Kasumi-1 (cell line): ENCODE measurements at regions not wholly inside any gene's neighbourhood (a gene's known extent, or its start where the extent isn't known, plus 50 kb on each side); places are given as distances from the start of the nearest gene placed in this dataset.
"Not testable (repeated sequence)": the region's sequence is repeated elsewhere in the genome, so short reads cannot be mapped to it uniquely, and the experiment has no call there.

Source experiments
- DNase-seq, 2 experiments: peaks; one replicate each; lab custom pipeline; 2025; lab: John Stamatoyannopoulos, UW

DNA sequence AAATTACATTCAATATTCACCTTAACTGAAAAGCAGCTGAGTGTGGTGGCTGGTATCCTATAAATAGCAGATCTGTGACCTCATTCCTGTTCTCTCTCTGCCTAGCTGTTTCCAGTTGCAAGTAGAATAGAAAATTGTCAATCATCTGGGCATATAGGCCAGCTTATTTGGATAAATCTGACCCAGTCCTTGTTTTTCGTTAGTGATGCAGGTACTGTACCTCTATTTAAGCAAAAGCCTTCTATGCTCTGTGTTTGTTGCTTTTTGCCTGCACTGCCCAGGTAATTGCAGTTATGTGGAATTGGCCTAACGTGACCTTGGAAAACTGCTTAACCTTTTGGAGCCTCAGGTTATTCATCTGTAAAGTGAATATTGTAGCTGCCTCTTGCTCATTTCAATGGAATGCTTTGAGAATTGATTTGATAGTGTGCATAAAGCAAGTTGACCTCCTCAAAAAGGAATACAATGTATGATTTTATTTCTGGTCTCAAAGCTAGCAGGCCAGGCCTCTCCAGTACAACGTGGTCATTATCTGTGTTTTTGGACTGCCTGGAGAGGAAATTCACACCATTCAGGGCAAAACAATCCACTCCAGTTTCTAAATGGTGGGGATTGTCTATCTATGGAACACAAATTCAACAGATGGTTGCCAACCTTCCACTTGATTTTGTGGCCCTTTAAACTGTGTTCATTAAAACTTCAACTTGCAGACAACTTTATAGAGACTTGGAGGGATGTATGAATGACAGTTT lies 508.7 kb upstream of the CITED2 start:
- peak; percentile 22 to 33 for DNase-seq

DNA sequence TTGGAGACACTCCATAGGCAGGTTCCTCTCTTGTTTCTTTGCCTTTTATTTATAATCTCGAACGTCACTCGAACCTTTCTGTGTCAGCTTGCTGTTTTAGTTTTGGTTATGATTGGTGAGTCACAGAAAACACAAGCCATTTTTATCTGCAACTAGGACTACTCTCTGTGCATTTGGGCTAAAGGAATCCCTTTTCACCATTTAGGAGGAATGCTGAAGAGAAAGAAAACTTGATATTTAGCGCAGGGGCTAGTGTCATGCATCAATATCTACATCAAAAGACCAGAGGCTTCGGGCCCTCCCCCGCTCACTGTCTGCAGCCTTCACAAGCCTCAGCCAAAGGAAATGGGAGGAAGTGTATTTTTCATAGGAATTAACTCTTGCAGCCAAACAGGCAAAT lies 507.8 kb upstream of the CITED2 start:
- DNase-seq = peak; percentile 9 to 13

DNA sequence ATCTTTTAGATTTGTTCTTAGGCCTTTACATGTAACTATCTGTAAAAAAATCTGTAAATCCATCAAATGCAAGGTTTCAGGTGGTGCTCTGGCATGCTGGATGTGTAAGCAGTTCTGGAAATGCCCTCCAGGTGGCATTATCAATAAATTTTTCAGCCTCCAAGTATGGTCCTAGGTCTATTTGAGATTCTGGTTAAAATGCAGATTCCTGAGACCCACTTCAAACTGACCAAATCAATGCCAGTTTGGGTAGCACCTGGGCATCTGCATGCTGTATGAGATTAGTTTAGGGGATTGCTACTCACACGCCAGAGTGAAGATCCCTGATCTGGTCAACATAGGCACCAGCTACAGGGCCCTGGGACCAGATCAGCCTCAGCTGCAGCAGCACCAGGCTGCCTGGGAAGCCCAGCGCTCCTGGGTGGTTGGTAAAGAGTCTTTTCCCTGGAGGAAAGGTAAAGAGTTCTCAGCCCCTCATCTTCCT lies 507.3 kb upstream of the CITED2 start:
- peak; percentile 40 to 42 for DNase-seq

DNA sequence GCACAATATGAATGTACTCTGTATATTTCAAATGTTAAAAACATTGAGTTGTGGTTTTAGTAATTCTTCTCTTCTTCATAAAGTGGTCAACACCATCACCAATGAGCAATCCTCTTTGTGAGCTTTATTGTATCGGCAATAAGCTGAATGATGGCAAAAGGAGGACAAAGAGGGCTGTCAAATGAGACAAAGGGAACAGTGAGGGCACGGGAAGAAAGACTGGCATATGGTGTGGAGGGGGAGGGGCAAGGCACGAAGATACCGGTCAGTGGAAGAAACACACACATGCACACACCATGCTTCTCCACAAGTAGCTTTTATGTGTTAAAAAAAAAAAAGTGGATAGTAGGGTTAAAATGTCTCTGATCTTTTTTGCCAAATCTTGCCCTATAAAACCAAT lies 506.8 kb upstream of the CITED2 start:
- no peak for DNase-seq

DNA sequence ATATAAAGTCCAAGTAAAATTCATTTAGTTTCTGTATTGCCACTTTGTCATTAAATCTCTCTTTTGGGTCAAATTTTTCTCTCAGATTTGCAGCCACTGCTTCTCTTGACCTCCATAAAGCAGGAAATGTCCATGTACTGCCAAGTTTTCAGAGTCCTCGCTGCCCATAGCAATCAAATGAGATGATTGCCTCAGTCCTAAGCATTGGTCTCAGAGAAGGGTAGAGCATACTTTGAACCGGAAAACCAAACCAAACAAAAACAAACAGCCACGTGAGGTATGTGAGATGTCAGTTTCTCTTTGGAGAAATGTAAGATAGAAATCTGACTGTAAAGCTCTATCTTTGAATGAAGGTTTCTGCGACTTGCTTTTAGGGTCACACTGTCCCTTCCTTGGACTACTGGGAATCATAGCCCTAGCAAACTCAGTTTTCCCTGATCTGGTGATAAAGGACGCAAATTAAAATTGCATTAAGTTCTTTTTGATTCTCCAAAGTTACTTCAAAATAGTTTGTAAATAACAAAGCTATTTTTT lies 505.4 kb upstream of the CITED2 start:
- no peak for DNase-seq

DNA sequence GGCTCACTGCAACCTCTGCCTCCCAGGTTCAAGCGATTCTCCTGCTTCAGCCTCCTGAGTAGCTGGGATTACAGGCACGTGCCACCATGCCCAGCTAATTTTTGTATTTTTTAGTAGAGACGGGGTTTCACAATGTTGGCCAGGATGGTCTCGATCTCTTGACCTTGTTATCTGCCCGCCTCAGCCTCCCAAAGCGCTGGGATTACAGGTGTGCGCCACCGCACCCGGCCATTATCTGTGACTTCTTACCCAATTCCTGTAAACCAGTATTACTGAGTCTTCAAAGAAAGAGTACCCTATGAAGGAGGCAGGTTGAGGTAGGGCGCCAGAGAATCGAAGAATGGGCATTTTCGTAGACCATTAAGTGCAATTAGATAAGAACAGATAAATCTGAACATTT lies 504.8 kb upstream of the CITED2 start:
- not testable (repeated sequence) for DNase-seq

DNA sequence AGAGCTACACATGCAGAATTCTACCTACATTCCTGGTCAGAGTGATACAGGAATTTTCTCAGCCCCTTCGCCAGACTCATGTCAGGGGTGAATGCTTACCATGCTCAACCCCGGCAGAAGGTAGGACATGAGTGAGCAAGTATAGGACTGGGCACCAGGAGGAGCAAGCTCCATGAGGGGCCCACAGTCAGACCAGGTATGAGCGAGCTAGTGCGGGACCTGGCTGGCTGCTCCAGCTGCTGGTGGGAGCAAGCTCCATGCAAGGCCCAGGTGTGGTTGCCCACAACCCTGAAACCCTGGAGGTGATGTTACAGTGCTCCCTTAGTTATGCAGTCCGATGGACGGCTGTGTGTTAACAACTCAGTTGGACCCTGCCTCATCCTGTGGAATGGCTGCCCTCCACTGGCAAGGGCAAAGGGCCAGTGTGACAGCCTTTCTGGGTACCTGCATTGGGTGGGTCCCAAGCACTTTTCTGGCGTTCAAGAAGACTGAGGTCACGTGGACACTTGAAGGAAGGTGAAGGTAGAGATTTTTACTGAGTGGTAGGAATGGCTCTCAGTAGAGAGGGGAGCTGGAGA lies 503.5 kb upstream of the CITED2 start:
- no peak for DNase-seq

DNA sequence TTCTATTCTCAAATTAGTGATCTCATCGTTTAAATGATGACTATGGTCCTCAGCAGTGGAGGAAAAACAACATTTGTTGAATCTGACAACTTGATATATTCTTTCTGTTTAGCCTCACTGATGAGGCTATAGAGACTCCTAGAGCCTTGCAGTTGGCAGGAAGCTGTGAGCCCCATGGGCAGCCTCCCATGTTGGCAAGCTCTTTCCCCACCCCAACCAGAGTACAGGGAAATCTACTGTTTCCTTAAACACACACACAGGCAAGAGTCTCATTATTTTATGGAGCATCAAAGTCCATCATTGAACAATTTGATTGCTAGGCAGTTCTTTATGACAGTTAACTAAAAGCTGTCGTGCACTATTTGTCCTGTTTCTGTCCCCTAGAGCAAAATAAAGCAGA lies 498.2 kb upstream of the CITED2 start:
- peak in 1 of 2 experiments; percentile 8 for DNase-seq

DNA sequence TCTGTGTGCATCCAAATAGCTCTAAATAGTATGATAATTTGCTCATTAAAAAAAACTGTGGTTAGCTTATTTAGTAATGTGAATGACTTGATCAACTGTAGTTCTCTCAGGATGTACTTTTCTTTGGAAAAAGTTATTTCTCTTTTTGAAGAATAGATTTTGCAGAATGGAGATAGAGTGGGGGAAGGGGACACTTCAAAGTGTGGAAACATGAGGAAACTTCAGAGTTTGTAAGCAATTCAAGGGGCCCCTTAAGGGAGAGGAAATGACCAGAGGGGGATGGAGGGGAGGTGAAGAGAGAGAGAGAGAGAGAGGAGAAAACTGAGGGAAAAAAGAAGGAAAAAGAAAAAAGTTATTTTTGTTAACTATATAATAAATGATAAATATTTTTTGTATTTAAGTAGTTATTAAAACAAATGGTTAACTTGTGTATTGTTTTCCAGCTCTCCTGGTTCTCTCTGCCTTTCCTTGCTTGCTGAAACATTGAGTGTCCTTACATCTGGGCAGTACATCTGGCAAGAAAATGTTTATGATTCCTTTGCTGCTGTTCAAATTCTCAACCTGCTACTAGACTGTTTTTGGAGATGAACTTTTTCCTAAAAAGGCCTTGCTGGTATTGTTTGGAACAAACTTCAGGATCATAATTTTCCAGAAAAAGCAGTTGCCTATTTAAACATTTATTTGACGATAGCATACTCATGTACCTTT lies 497.5 kb upstream of the CITED2 start:
- no peak for DNase-seq

DNA sequence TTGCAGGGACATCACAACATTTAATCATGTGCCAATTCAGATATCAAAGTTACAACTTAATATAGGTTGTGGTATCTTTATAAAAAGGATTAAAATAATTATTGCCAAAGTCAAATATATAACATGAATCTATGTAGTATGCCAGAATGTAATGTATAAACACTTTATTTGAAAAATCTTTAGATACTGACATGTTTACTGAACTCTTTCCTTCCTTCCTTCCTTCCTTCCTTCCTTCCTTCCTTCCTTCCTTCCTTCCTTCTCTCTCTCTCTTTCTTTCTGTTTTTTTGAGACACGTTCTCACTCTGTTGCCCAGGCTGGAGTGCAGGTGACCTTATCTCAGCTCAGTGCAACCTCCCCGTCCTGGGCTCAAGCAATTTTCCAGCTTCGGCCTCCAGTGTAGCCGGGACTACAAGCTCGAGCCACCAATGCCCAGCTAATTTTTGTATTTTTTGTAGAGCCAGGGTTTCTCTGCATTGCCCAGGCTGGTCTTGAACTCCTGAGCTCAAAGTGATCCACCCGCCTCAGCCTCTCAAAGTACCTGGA lies 496.8 kb upstream of the CITED2 start:
- no peak for DNase-seq

DNA sequence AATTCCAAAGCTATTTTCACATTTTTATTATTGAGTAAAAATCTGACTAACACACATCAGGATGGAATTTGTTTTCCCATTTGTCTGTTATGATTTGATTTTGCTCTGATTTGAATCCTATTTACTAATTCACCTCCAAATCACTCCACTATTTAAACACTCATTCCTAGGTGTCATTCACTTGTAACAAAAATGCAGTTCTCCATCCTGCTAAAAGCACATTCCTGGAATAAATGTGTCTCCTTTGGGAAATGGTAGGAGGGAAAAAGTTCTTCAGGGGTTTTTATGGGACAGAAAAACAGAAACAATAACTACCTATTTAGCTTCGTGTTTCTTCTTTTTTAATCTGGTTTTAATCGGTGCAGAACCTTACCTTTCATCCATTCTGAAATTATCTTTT lies 494.1 kb upstream of the CITED2 start:
- DNase-seq = no peak

DNA sequence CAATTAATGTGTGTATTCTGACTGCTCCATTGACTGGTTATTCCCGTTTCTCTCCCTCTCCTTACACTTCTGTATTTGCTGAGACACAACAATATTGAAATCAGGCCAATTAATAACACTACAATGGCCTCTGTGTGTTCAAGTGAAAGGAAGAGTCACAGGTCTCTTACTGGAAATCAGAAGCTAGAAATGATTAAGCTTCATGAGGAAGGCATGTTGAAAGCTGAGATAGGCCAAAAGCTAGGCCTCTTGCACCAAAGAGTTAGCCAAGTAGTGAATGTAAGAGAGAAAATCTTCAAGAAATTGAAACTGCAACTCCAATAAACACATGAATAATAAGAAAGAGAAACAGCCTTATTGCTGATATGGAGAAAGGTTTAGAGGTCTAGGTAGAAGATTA lies 489.5 kb upstream of the CITED2 start:
- DNase-seq = no peak

DNA sequence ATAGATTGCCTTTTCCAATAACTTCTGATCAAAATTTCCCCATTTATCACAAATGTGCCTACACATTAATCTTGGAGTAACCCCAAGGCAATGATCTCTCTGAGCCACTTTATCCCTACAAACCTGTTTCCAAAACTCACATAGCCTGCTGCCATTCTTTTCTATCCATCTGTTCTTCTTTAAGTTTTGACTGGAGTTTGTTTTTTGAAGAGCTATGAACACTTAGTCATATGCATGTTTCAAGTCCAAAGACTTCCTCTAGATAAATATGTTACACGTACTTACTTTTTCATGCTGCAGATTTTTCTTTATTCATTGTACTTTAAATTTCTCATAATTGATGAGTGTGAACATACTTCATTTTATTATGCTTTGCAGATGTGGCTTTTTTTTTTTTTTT lies 488.9 kb upstream of the CITED2 start:
- DNase-seq = no peak

DNA sequence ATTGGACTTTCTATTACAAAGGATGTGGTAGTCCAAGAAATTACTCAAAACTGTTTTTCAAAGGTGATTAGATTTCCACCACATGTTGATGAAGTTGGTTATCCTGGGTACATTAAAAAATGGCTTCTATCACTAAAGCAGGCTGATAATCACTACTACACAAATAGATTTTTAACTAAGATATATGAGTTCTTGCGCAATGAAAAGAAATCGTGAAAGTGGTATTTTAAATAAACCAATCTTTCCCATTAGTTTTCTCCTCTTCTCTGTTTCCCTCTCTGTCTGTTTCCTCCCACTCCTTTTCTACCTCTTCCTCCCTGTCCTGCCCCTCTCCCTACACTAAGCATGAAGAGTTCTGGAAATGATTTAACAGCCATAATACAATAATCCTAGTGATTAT lies 487.9 kb upstream of the CITED2 start:
- DNase-seq = no peak

DNA sequence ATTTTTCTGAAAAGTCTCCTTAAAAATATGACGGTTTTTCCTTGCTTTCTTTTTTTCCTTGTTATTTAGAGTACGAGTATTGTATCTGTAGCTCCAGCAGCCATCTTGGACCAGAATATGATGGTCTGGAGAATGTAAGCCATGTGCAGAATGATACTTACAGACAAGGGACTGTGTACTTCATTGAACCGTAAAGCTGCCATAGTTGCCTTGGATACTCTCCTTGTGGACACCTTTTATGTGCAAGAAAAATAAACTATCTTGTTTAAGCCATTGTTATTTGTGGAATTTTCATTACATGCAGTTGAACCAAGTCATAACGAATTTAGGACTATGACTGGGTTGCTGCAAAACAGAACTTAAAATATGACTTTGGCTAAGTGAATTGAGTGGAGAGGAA lies 485.8 kb upstream of the CITED2 start:
- no peak for DNase-seq

DNA sequence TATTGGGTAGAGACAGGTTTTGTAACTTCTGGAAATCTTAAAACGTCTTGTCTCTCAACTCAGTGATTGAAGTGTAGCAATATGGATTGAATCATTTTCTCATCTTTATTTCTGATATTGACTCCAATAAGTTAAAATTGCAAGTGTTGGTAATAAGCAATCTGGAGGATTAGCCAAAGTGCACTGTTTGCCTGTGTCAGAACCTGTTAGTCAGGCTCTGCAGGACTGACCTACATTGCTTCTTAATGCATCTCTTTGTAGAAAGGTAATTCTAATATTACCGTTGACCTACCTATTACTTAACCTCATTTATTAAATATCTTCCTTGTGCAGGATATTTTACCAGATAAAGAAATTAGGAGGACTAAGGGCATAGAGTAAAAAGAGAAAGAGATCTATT lies 484.0 kb upstream of the CITED2 start:
- no peak for DNase-seq

DNA sequence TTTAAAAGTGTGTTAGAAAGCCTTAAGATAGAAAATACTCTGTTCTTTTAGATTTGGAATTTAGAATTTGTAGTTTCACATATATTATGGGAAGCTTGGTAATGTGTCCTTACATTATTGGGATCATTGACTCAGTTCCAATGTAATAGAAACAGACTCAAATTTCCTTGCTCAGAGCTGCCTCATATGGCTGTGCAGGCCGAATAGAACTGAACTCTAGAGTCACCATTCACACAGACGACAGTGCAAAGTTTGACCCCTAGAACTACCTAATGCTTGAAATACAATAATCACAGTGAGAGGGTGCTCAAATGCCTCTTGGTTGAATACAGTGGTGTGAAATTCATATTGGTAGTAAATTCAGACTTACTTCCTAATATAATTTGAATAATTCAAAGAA lies 482.7 kb upstream of the CITED2 start:
- no peak for DNase-seq

DNA sequence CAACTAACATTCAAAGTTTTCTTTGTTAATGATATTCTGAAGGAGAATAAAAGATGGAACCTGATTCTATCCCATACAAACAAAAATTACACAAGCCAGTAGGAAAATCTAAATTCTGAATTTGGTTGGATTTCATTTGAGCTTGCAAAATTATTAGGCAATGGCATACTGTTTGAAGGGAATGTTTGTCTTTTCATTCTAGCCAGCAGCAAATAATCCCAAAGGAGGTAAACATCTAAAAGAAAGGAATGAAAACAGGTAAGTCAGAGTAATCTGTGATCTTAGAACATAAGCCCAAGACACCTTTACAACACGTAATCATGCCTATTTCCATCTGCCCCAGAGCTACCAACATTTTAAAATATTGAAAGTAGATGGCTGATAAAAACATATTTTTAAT lies 482.1 kb upstream of the CITED2 start:
- DNase-seq = no peak

DNA sequence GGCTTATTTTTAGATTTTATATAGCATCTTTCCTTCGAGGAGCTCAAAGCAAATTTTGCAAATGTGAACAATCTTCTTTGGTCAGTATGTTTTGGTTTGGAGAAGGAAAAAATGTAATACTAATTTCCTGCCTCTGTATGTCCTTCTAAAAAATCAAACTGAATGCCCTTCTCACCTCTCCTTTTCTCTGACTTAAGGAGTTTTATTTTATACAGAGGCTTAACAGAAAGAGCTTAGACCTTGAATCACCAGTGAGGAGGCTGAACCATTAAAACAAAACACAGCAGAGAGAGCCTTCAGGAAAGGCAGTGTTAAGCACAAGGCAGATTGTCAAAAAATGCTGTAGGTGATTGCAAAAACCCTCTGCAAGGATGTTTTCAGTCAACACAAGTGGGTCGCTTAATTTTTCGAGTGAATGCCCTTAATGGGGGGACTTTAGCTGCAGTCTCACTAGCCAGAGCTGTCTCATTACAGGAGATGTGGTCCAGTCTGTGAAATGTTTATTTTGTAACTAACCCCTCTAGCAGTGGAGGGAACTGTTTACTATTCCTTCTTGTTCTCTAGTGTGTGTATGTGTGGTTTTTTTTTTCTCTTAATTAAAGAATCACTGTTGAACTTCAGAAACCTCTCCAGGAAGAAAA lies 481.3 kb upstream of the CITED2 start:
- DNase-seq = no peak

DNA sequence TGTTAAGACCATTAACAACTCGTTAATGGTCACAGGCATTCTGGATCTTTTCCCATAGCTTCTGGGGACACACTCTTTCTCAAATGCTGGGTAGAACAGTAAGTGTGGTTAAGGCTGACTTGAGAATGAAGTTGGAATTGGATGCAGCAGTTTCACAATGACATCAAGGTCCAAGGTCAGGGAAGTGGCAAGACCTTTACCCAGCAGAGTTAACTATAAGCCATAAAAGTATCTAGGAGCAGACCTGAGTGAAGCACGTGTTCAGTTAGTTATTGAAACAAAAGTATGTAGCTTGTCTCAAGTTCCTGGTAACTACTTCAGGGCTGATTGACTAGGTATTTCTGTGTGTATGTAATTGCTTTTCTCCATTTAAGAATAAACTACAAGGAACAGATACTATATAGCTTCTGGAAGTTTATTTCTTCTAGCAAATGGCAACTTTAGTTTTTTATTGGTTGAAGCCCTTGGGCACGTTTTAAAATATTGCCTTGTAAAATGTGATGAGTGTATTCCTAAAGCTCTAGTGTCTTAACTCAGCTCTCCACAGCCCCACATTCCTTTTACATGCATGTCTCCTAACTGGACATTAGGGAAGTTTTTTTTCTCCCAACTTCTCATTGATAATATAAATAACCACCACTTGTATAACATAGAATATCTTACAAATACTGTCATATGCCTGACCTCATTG lies 479.0 kb upstream of the CITED2 start:
- no peak for DNase-seq

DNA sequence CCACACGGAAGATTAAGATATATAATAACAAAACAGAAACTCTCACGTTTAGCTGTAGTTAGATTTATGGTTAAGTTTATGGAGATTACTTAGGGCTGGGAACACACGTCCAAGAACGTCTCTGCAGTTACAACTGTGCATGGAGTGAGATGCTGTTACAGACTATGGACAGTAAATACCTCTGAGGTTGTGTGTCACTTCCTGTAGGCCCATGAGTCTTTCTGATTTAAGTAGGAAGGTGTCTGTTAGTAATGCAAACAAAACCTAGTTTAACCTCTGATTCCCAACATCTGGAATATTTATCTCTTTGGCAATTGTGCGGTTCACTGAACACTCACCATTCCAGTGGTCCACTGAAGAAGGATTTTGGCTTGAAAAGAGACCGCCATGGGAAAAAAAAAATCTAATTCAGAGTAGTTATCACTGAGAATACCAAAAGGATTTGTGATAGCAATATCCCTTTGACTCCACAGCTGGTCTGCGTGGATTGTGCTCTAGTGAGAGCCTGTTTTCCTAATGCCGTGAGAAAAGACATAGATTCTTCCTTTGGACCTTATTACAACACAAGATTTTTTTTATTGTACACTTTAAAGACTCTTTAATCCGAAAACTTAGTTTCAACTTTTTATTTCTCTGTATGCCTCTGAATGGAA lies 478.2 kb upstream of the CITED2 start:
- DNase-seq = no peak
